SK-N-SH treated with all-trans-retinoic acid at 6 μM for 48 hours (cell line): ENCODE measurements at regions not wholly inside any gene's neighbourhood (a gene's known extent, or its start where the extent isn't known, plus 50 kb on each side); places are given as distances from the start of the nearest gene placed in this dataset.

ENCODE experiments used
- ATAC-seq: fragments of 200-7000 bp; cut with Tn5 transposase; 3 replicates; pipeline ENCODE4 v1.9.1; 2020; ENCODE audit warnings: mild to moderate bottlenecking, moderate library complexity
- ARNTL ChIP-seq: fragments of 450-650 bp; formaldehyde crosslinking; IDR thresholded peaks from 2 replicates; pipeline ENCODE4 v1.5.0; 2020; ENCODE audit warnings: low read depth, mild to moderate bottlenecking, moderate library complexity, borderline replicate concordance
- BACH2 ChIP-seq: fragments of 250-450 bp; sonication (Bioruptor Pico); IDR thresholded peaks from 2 replicates; pipeline ENCODE4 v1.9.0; 2021; ENCODE audit warnings: mild to moderate bottlenecking, borderline replicate concordance
- CSDC2 ChIP-seq: fragments of 250-450 bp; sonication (Bioruptor Pico); IDR thresholded peaks from 2 replicates; pipeline ENCODE4 v1.5.0; 2020; ENCODE audit warnings: mild to moderate bottlenecking, moderate library complexity
- ESRRG ChIP-seq: fragments of 250-450 bp; sonication (Bioruptor Pico); IDR thresholded peaks from 2 replicates; pipeline ENCODE4 v1.6.1; 2021; ENCODE audit warnings: mild to moderate bottlenecking
- GLIS3 ChIP-seq: fragments of 250-450 bp; sonication (Bioruptor Pico); IDR thresholded peaks from 2 replicates; pipeline ENCODE4 v1.5.0; 2020; ENCODE audit warnings: mild to moderate bottlenecking, moderate library complexity
- ISL1 ChIP-seq: fragments of 250-450 bp; sonication (Bioruptor Pico); IDR thresholded peaks from 2 replicates; pipeline ENCODE4 v2.1.2; 2022; ENCODE audit warnings: mild to moderate bottlenecking, moderate library complexity
- PPARA ChIP-seq: fragments of 250-450 bp; sonication (Bioruptor Pico); IDR thresholded peaks from 2 replicates; pipeline ENCODE4 v1.5.0; 2020; ENCODE audit warnings: mild to moderate bottlenecking, borderline replicate concordance
- RARB ChIP-seq: fragments of 250-450 bp; sonication (Bioruptor Pico); IDR thresholded peaks from 2 replicates; pipeline ENCODE4 v1.8.0; 2021; ENCODE audit warnings: mild to moderate bottlenecking, moderate library complexity
- SNAI2 ChIP-seq: fragments of 250-450 bp; sonication (Bioruptor Pico); IDR thresholded peaks from 2 replicates; pipeline ENCODE4 v1.5.0; 2020; ENCODE audit warnings: mild to moderate bottlenecking, moderate library complexity
- TCF4 ChIP-seq: fragments of 250-450 bp; sonication (Bioruptor Pico); IDR thresholded peaks from 2 replicates; pipeline ENCODE4 v1.8.0; 2021; ENCODE audit warnings: mild to moderate bottlenecking, moderate library complexity, borderline replicate concordance
- TOX ChIP-seq: fragments of 250-450 bp; sonication (Bioruptor Pico); IDR thresholded peaks from 2 replicates; pipeline ENCODE4 v1.8.0; 2021; ENCODE audit warnings: mild to moderate bottlenecking, moderate library complexity, borderline replicate concordance
- ZFP3 ChIP-seq: fragments of 250-450 bp; sonication (Bioruptor Pico); IDR thresholded peaks from 2 replicates; pipeline ENCODE4 v1.5.0; 2020; ENCODE audit warnings: mild to moderate bottlenecking, moderate library complexity
- ZFP30 ChIP-seq: fragments of 450-650 bp; formaldehyde crosslinking; IDR thresholded peaks from 2 replicates; pipeline ENCODE4 v1.5.0; 2022; ENCODE audit warnings: mild to moderate bottlenecking, moderate library complexity
- ZNF565 ChIP-seq: fragments of 450-650 bp; formaldehyde crosslinking; conservative IDR thresholded peaks from 2 replicates; pipeline ENCODE4 v1.5.0; 2020; ENCODE audit warnings: low read depth, mild to moderate bottlenecking, moderate library complexity
- ZNF70 ChIP-seq: fragments of 450-650 bp; formaldehyde crosslinking; IDR thresholded peaks from 2 replicates; pipeline ENCODE4 v1.5.0; 2020; ENCODE audit warnings: mild to moderate bottlenecking, moderate library complexity
- ZNF8 ChIP-seq: fragments of 450-650 bp; formaldehyde crosslinking; IDR thresholded peaks from 2 replicates; pipeline ENCODE4 v1.5.0; 2020; ENCODE audit warnings: mild to moderate bottlenecking, moderate library complexity
- TF ChIP-seq, protein P1 (sequence below): fragments of 250-450 bp; sonication (Bioruptor Pico); IDR thresholded peaks from 2 replicates; pipeline ENCODE4 v1.8.0; 2021; ENCODE audit warnings: low read depth, mild to moderate bottlenecking, moderate library complexity, borderline replicate concordance
- TF ChIP-seq, protein P2 (sequence below): fragments of 250-450 bp; sonication (Bioruptor Pico); IDR thresholded peaks from 2 replicates; pipeline ENCODE4 v1.5.1; 2020; ENCODE audit warnings: low read depth, mild to moderate bottlenecking, moderate library complexity
- TF ChIP-seq, protein P3 (sequence below): fragments of 250-450 bp; sonication (Bioruptor Pico); IDR thresholded peaks from 2 replicates; pipeline ENCODE4 v1.8.0; 2020; ENCODE audit warnings: mild to moderate bottlenecking, moderate library complexity, borderline replicate concordance
- TF ChIP-seq, protein P4 (sequence below): fragments of 250-450 bp; sonication (Bioruptor Pico); IDR thresholded peaks from 2 replicates; pipeline ENCODE4 v1.5.0; 2020; ENCODE audit warnings: mild to moderate bottlenecking, moderate library complexity

DNA sequence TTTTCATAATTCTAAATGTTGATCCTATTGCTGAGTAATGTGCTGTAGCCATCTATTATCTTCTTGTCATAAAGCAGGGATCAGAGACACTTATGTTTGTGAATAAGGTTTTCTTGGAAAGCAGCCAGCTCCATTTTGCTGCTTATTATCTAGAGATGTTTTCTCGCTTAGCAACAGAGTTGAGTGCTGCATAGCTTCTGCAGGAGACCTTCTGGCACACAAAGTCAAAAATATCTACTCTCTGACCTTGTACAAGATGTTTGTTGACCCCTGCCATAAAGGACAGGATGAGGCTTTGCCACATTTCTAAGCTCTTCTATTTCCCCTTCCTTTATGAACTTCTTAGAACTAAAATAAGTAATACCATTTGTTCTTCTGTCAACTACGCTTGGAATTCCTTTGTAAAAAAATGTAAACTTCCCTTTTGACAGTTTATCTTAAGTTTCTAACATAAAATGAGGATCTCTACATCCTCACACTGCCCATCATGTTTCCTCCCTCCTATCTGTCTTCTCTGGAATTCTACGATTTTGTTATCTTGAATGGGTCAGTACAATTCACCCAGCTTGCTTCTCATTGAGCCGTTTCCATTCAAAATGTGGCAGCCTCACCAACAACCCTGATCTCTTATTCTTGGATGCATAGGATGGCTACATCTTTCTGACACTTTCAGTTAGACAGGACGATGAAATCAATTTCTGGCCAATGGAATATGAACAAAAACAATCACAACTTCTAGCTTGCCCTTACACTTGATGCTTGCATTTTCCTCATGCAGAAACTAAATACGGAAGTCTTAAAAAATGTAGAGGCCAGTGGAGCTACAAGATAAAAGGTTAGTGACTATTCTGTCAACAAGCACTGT is 1377.0 kb downstream of the SUCLG1 start:
- no peak for ATAC-seq
- TF ChIP-seq TCF4 (CRISPR knock-in tag), result no peak
- TF ChIP-seq ARNTL (CRISPR knock-in tag), result no peak
- TF ChIP-seq ZNF70, result no peak
- no peak for TF ChIP-seq RARB
- no peak for TF ChIP-seq TOX (CRISPR knock-in tag)
- no peak for TF ChIP-seq SNAI2 (CRISPR knock-in tag)
- no peak for TF ChIP-seq ZNF8 (CRISPR knock-in tag)
- TF ChIP-seq, protein P1, sequence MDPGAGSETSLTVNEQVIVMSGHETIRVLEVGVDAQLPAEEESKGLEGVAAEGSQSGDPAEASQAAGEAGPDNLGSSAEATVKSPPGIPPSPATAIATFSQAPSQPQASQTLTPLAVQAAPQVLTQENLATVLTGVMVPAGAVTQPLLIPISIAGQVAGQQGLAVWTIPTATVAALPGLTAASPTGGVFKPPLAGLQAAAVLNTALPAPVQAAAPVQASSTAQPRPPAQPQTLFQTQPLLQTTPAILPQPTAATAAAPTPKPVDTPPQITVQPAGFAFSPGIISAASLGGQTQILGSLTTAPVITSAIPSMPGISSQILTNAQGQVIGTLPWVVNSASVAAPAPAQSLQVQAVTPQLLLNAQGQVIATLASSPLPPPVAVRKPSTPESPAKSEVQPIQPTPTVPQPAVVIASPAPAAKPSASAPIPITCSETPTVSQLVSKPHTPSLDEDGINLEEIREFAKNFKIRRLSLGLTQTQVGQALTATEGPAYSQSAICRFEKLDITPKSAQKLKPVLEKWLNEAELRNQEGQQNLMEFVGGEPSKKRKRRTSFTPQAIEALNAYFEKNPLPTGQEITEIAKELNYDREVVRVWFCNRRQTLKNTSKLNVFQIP (CRISPR knock-in tag), result no peak
- no peak for TF ChIP-seq ZFP30 (CRISPR knock-in tag)
- TF ChIP-seq CSDC2 (CRISPR knock-in tag), result no peak
- TF ChIP-seq, protein P2, sequence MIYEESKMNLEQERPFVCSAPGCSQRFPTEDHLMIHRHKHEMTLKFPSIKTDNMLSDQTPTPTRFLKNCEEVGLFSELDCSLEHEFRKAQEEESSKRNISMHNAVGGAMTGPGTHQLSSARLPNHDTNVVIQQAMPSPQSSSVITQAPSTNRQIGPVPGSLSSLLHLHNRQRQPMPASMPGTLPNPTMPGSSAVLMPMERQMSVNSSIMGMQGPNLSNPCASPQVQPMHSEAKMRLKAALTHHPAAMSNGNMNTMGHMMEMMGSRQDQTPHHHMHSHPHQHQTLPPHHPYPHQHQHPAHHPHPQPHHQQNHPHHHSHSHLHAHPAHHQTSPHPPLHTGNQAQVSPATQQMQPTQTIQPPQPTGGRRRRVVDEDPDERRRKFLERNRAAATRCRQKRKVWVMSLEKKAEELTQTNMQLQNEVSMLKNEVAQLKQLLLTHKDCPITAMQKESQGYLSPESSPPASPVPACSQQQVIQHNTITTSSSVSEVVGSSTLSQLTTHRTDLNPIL (CRISPR knock-in tag), result no peak
- TF ChIP-seq PPARA, result no peak
- TF ChIP-seq ZNF565 (CRISPR knock-in tag), result no peak
- no peak for TF ChIP-seq ISL1 (CRISPR knock-in tag)
- no peak for TF ChIP-seq GLIS3
- no peak for TF ChIP-seq BACH2 (CRISPR knock-in tag)
- no peak for TF ChIP-seq ESRRG (CRISPR knock-in tag)
- TF ChIP-seq, protein P3, sequence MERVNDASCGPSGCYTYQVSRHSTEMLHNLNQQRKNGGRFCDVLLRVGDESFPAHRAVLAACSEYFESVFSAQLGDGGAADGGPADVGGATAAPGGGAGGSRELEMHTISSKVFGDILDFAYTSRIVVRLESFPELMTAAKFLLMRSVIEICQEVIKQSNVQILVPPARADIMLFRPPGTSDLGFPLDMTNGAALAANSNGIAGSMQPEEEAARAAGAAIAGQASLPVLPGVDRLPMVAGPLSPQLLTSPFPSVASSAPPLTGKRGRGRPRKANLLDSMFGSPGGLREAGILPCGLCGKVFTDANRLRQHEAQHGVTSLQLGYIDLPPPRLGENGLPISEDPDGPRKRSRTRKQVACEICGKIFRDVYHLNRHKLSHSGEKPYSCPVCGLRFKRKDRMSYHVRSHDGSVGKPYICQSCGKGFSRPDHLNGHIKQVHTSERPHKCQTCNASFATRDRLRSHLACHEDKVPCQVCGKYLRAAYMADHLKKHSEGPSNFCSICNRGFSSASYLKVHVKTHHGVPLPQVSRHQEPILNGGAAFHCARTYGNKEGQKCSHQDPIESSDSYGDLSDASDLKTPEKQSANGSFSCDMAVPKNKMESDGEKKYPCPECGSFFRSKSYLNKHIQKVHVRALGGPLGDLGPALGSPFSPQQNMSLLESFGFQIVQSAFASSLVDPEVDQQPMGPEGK (CRISPR knock-in tag), result no peak
- TF ChIP-seq, protein P4, sequence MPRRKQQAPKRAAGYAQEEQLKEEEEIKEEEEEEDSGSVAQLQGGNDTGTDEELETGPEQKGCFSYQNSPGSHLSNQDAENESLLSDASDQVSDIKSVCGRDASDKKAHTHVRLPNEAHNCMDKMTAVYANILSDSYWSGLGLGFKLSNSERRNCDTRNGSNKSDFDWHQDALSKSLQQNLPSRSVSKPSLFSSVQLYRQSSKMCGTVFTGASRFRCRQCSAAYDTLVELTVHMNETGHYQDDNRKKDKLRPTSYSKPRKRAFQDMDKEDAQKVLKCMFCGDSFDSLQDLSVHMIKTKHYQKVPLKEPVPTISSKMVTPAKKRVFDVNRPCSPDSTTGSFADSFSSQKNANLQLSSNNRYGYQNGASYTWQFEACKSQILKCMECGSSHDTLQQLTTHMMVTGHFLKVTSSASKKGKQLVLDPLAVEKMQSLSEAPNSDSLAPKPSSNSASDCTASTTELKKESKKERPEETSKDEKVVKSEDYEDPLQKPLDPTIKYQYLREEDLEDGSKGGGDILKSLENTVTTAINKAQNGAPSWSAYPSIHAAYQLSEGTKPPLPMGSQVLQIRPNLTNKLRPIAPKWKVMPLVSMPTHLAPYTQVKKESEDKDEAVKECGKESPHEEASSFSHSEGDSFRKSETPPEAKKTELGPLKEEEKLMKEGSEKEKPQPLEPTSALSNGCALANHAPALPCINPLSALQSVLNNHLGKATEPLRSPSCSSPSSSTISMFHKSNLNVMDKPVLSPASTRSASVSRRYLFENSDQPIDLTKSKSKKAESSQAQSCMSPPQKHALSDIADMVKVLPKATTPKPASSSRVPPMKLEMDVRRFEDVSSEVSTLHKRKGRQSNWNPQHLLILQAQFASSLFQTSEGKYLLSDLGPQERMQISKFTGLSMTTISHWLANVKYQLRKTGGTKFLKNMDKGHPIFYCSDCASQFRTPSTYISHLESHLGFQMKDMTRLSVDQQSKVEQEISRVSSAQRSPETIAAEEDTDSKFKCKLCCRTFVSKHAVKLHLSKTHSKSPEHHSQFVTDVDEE (CRISPR knock-in tag), result no peak
- TF ChIP-seq ZFP3, result no peak

DNA sequence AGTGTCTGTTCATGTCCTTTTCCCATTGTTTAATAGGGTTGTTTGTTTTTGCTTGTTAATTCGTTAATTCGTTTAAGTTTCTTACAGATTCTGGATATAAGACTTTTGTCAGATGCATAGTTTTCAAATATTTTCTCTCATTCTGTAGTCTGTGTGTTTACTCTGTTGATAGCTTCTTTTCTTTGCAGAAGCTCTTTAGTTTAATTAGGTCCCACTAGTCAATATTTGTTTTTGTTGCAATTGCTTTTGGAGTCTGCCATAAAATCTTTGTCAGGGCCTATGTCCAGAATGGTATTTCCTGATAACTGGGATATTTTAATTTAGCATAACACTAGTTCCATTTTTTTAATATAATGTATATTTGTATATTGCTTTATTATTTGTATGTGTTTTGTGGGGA is 1380.1 kb downstream of the SUCLG1 start:
- no peak for ATAC-seq
- TF ChIP-seq TOX (CRISPR knock-in tag) (no peak), ZNF8 (CRISPR knock-in tag) (no peak), ZNF70 (no peak)
- TF ChIP-seq, protein P2 (CRISPR knock-in tag), result no peak
- TF ChIP-seq, protein P3 (CRISPR knock-in tag), result no peak
- TF ChIP-seq, protein P1 (CRISPR knock-in tag), result no peak
